ENCODE measurements at regions not wholly inside any gene's neighbourhood (a gene's known extent, or its start where the extent isn't known, plus 50 kb on each side); places are given as distances from the start of the nearest gene placed in this dataset.

- TF ChIP-seq CTCF (IDR thresholded peaks at IDR 0.05; ENCODE audit: insufficient read depth, low read length, poor library complexity, severe bottlenecking): no peak
- Histone ChIP-seq H3K4me3 (ENCODE audit: low read depth, low read length) (no peak overlapping the region), H3K27me3 (ENCODE audit: control insufficient read depth, insufficient read depth, low read length) (no peaks in the 10 kb centered on the region), H3K36me3 (ENCODE audit: control insufficient read depth, insufficient read depth, low read length) (no peaks in the 10 kb centered on the region)
- DNase-seq (ENCODE audit: low read depth): no peak
These were observed 93.0 kb downstream of the PPP1R3A start for GRCh38 chr7:113825832-113826231.

DNA sequence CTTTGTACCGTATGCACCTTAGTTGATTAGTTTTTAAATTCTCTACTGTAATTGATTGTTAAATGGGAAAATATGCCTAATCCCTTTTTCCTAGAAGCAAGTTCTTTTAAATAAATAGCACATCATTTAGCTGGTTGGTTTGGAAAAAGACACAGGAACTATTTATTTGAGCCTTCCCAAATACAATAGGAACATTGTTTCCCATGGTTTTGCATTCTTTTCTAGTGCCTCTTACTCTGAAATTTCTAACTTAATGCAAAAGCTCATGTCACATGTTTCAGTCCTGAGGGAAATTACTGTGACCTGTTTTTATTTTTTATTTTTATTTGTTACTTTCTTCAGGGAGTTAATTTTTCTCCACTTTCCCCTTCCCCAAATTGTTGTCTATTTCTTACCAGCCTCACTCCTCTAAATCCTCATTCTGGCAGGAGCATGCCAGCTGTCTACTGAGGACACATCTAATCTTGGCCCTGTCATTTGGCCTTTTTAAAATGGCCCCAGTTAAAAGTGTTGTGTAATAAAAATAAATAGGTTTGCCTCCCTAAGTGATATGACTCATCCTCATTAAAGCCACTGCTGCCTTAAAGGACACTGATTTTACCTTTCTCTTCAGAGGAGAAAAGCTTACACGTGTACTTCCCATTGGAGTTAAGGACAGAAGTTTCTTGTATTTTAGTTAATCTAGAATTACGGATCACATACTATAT lies 94.5 kb downstream of the PPP1R3A start:
- no peak for DNase-seq (ENCODE audit: low read depth)
- no peak for TF ChIP-seq CTCF (IDR thresholded peaks at IDR 0.05; ENCODE audit: insufficient read depth, low read length, poor library complexity, severe bottlenecking)
- no peak overlapping the region for H3K4me3 ChIP-seq (ENCODE audit: low read depth, low read length)
- no peaks in the 10 kb centered on the region for H3K27me3 ChIP-seq (ENCODE audit: control insufficient read depth, insufficient read depth, low read length)
- H3K36me3 ChIP-seq (ENCODE audit: control insufficient read depth, insufficient read depth, low read length): no peaks in the 10 kb centered on the region

- Histone ChIP-seq H3K4me3 (ENCODE audit: low read depth, low read length) (no peak overlapping the region), H3K36me3 (ENCODE audit: control insufficient read depth, insufficient read depth, low read length) (no peaks in the 10 kb centered on the region), H3K27me3 (ENCODE audit: control insufficient read depth, insufficient read depth, low read length) (no peaks in the 10 kb centered on the region)
- DNase-seq (ENCODE audit: low read depth): no peak
- no peak for TF ChIP-seq CTCF (IDR thresholded peaks at IDR 0.05; ENCODE audit: insufficient read depth, low read length, poor library complexity, severe bottlenecking)
These were observed 99.3 kb downstream of the PPP1R3A start for GRCh38 chr7:113819474-113819873.

- Histone ChIP-seq H3K4me3 (ENCODE audit: low read depth, low read length) (no peak overlapping the region), H3K27me3 (ENCODE audit: control insufficient read depth, insufficient read depth, low read length) (no peaks in the 10 kb centered on the region), H3K36me3 (ENCODE audit: control insufficient read depth, insufficient read depth, low read length) (no peaks in the 10 kb centered on the region)
- no peak for DNase-seq (ENCODE audit: low read depth)
- TF ChIP-seq CTCF (IDR thresholded peaks at IDR 0.05; ENCODE audit: insufficient read depth, low read length, poor library complexity, severe bottlenecking): no peak
These were observed 102.2 kb downstream of the PPP1R3A start for GRCh38 chr7:113816639-113817038.

DNA sequence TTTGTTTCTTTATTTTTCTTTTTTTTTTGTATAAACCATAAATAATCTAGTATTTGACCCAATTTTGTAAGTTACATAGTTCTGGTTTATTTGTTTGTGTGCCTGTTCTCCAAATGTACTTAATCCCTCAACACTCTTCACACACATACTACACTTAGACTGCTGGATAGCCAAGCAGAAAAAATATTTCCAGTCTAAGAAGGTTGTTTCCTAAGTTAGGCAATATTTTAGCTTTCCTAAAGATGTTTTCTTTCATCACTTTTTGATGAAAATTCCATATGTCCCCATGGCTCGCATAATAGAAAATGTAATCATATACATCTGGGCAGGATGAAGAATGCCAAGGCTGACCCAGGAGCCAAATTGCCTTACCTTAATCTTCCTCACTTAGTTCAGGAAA lies 105.3 kb downstream of the PPP1R3A start:
- no peak for TF ChIP-seq CTCF (IDR thresholded peaks at IDR 0.05; ENCODE audit: insufficient read depth, low read length, poor library complexity, severe bottlenecking)
- DNase-seq (ENCODE audit: low read depth): no peak
- no peaks in the 10 kb centered on the region for H3K36me3 ChIP-seq (ENCODE audit: control insufficient read depth, insufficient read depth, low read length)
- no peak overlapping the region for H3K4me3 ChIP-seq (ENCODE audit: low read depth, low read length)
- no peaks in the 10 kb centered on the region for H3K27me3 ChIP-seq (ENCODE audit: control insufficient read depth, insufficient read depth, low read length)
